VCaP (cell line): ENCODE measurements at regions not wholly inside any gene's neighbourhood (a gene's known extent, or its start where the extent isn't known, plus 50 kb on each side); places are given as distances from the start of the nearest gene placed in this dataset.
"Not testable (repeated sequence)": the region's sequence is repeated elsewhere in the genome, so short reads cannot be mapped to it uniquely, and the experiment has no call there.

ENCODE experiments used
- H3K27ac ChIP-seq: fragments of 450-650 bp; 2 replicates; pipeline ENCODE4 v1.5.1; 2017
- TF ChIP-seq, protein P1 (sequence below): fragments of 450-650 bp; conservative IDR thresholded peaks from 2 replicates; pipeline ENCODE4 v1.5.1; 2017; ENCODE audit warnings: mild to moderate bottlenecking, moderate library complexity

- H3K27ac ChIP-seq: no peak overlapping the region
- TF ChIP-seq, protein P1, sequence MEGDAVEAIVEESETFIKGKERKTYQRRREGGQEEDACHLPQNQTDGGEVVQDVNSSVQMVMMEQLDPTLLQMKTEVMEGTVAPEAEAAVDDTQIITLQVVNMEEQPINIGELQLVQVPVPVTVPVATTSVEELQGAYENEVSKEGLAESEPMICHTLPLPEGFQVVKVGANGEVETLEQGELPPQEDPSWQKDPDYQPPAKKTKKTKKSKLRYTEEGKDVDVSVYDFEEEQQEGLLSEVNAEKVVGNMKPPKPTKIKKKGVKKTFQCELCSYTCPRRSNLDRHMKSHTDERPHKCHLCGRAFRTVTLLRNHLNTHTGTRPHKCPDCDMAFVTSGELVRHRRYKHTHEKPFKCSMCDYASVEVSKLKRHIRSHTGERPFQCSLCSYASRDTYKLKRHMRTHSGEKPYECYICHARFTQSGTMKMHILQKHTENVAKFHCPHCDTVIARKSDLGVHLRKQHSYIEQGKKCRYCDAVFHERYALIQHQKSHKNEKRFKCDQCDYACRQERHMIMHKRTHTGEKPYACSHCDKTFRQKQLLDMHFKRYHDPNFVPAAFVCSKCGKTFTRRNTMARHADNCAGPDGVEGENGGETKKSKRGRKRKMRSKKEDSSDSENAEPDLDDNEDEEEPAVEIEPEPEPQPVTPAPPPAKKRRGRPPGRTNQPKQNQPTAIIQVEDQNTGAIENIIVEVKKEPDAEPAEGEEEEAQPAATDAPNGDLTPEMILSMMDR: no peak
Measured at GRCh38 chr6:27112974-27113373, 134.5 kb upstream of the PRSS16 start.

- H3K27ac ChIP-seq: no peak overlapping the region
- TF ChIP-seq, protein P1: no peak
Measured at GRCh38 chr6:27119329-27119728, 128.2 kb upstream of the PRSS16 start.

DNA sequence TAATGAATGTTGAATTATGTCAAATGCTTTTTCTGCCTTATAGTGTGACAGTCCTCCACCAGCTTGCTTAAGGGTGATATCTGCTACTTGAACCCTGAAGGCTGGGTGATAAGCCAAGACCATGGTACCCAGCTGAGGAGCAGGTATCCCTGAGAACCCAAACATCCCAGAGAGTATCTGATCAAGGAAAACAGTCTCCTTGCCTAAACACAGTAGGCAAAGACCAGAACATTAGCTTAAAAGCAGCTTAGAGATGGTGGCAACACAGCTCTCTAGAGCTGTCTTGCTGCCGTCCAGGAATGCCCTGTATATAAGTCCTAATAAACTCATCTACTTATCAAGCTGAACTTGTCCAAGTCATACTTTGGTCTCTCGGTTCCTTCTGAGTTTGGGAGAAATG is 127.7 kb upstream of the PRSS16 start:
- TF ChIP-seq, protein P1: no peak
- no peak overlapping the region for H3K27ac ChIP-seq

- H3K27ac ChIP-seq: no peak overlapping the region
Measured at GRCh38 chr6:27121640-27122039, 125.9 kb upstream of the PRSS16 start.

DNA sequence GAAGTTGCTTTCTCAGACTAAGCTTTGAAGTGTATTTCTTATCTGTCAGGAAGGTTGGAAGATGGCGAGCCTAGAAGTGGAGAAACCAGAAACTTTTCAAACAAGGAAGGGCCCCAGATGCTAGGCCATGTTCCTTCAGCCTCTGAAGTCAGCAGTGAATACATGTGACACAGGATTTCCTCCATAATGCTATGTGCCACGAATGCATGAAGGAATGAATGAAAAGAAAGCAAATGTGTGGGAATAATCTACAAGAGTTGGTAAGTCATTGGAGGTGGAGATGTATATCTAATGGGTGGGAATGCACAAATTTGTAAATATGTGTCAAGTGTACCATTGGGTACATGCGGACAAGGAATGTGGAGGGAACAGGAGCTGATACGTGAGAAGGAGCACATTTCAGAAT is 123.2 kb upstream of the PRSS16 start:
- no peak overlapping the region for H3K27ac ChIP-seq
- TF ChIP-seq, protein P1: no peak

More at GRCh38 chr6:27121640-27122039, 125.9 kb upstream of the PRSS16 start:
- TF ChIP-seq, protein P1: no peak

DNA sequence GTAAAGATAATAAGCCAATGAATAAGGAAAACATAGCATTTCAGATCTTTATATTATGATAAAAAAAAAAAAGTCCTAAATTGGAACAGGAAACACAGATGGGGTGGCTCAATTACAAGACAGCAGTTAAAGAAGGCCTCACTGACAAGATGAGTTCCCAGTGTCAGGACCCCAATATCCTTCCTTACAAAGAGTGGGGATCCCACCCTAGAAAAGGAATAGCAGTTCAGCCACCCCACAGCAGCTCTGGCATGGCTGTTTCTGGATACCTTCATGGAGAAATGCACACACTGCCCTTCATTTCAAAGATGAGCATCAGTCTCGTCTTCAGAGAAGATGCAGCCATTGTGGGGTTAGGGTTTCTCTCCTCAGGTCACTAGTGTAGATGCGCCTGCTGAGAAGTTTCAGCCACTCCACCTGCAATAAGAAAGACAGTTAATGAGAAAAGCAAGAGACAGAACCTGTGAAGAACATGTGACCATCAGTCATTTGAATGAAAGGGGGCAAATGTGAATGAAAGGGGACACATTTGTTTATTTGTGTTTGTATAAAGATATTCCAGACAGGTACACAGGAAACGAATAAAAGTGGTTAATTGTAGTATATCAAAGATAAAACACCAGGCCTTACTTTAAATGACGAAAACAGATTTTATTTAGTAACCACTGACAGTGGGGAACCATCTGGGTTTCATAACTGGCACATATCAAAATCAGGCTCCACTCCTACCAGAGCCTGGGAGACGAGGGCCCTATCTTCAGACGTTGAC is 121.3 kb upstream of the PRSS16 start:
- no peak overlapping the region for H3K27ac ChIP-seq
- TF ChIP-seq, protein P1: no peak

- H3K27ac ChIP-seq: no peak overlapping the region
- TF ChIP-seq, protein P1: peak; percentile 96
Measured at GRCh38 chr6:27126815-27127537, 120.5 kb upstream of the PRSS16 start.

GRCh38 chr6:27127874-27128273 is 119.6 kb upstream of the PRSS16 start:
- not testable (repeated sequence) for H3K27ac ChIP-seq
